ENCODE measurements at regions not wholly inside any gene's neighbourhood (a gene's known extent, or its start where the extent isn't known, plus 50 kb on each side); places are given as distances from the start of the nearest gene placed in this dataset.

DNA sequence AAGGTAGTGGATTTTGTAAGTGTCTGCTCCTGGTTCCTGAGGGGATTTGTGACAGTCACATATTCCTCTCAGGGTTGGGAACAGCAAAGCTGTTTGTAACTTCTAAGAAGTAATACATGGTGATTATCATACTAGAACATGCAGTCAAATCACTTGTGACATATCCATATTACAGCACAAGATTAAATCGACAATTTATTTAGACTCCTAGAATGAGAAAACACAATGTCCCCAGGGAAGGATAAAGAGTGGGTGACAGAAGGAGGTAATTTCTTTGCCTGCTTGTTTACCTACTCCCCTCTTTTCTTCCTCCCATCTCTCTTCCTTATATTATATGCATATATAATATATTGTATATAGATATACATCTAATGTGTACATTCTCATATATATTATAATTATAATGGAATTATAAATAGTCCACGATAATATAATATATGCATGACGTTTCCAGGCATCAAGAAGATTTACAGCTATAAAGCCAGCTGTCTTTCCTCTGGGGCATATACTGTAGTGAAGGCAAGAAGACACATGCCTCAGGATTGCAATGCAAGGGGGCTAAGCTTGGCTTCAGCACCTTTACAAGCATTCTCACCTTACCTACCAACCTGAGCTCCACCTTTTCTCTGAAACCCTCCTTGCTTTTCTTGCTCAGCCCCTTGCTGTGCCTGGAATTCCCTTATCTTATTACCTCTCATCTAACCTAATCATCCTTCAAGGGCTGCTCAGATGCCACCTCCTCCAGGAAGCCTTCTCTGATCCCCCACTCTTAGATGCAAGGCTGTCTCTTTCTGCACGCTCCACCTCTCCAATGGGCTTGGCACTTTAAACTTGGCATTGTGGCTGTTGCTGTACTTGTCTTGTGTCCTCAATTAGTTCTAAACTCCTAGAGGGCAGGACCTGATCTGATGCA is 73.1 kb upstream of the PIAS1 start:
- no peak overlapping the region for H3K4me3 ChIP-seq (ENCODE audit: control insufficient read depth, low read depth, low read length)
- TF ChIP-seq, protein P1, sequence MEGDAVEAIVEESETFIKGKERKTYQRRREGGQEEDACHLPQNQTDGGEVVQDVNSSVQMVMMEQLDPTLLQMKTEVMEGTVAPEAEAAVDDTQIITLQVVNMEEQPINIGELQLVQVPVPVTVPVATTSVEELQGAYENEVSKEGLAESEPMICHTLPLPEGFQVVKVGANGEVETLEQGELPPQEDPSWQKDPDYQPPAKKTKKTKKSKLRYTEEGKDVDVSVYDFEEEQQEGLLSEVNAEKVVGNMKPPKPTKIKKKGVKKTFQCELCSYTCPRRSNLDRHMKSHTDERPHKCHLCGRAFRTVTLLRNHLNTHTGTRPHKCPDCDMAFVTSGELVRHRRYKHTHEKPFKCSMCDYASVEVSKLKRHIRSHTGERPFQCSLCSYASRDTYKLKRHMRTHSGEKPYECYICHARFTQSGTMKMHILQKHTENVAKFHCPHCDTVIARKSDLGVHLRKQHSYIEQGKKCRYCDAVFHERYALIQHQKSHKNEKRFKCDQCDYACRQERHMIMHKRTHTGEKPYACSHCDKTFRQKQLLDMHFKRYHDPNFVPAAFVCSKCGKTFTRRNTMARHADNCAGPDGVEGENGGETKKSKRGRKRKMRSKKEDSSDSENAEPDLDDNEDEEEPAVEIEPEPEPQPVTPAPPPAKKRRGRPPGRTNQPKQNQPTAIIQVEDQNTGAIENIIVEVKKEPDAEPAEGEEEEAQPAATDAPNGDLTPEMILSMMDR (IDR thresholded peaks at IDR 0.05; ENCODE audit: control insufficient read depth, insufficient read depth, low read depth, low read length, missing control alignments): no peak
- no peak for DNase-seq (ENCODE audit: low read depth)

GRCh38 chr15:67981848-67982247 is 72.3 kb upstream of the PIAS1 start:
- TF ChIP-seq, protein P1 (IDR thresholded peaks at IDR 0.05; ENCODE audit: control insufficient read depth, insufficient read depth, low read depth, low read length, missing control alignments): no peak
- H3K4me3 ChIP-seq (ENCODE audit: control insufficient read depth, low read depth, low read length): no peak overlapping the region
- DNase-seq (ENCODE audit: low read depth): no peak

DNA sequence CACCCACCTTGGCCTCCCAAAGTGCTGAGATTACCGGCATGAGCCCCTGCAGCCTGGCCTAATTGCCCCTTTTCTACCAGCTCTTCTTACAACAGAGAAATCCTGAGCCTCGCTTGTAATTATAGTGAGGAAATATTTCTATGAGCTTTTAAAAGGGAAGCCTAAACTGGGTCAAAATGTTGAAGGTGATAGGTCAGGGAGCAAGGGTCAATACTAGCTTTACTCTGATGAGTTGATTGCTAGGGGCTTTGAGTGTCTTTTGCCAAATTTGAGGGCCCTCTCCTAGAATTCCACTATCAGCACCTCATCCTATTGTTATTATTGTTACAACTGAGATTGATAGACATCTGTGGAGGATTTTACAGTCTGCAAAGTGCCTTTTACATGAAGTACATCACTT is 62.4 kb upstream of the PIAS1 start:
- no peak for DNase-seq (ENCODE audit: low read depth)
- TF ChIP-seq, protein P1 (IDR thresholded peaks at IDR 0.05; ENCODE audit: control insufficient read depth, insufficient read depth, low read depth, low read length, missing control alignments): no peak
- H3K4me3 ChIP-seq (ENCODE audit: control insufficient read depth, low read depth, low read length): no peak overlapping the region

- H3K4me3 ChIP-seq (ENCODE audit: control insufficient read depth, low read depth, low read length): no peak overlapping the region
- TF ChIP-seq, protein P1 (IDR thresholded peaks at IDR 0.05; ENCODE audit: control insufficient read depth, insufficient read depth, low read depth, low read length, missing control alignments): no peak
- no peak for DNase-seq (ENCODE audit: low read depth)
These were observed 61.7 kb upstream of the PIAS1 start for GRCh38 chr15:67992411-67992810.

DNA sequence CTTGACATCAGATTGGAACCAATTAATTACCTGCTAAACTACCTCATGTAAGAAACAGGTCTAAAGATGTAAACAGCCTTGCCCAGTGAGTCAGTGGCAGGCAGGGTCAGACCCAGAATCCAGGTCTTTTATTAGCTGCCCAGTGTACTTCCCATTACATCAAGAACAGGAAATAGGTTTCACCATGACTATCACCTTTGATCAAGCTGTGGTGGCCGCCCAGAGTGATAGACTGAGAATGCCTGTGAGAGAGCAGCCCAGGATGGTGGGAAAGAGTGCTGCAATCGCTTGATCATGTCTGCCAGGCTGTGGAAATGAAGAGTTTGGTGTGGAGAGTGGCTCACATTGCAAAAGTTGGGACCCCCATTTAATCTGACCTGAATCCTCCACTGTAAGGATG is 61.3 kb upstream of the PIAS1 start:
- no peak overlapping the region for H3K4me3 ChIP-seq (ENCODE audit: control insufficient read depth, low read depth, low read length)
- TF ChIP-seq, protein P1 (IDR thresholded peaks at IDR 0.05; ENCODE audit: control insufficient read depth, insufficient read depth, low read depth, low read length, missing control alignments): no peak
- DNase-seq (ENCODE audit: low read depth): no peak

GRCh38 chr15:67997996-67998395 is 56.1 kb upstream of the PIAS1 start:
- TF ChIP-seq, protein P1 (IDR thresholded peaks at IDR 0.05; ENCODE audit: control insufficient read depth, insufficient read depth, low read depth, low read length, missing control alignments): no peak
- peak; percentile 7 for DNase-seq (ENCODE audit: low read depth)
- no peak overlapping the region for H3K4me3 ChIP-seq (ENCODE audit: control insufficient read depth, low read depth, low read length)

Measured in AG09309 (cell line).